ENCODE measurements at regions not wholly inside any gene's neighbourhood (a gene's known extent, or its start where the extent isn't known, plus 50 kb on each side); places are given as distances from the start of the nearest gene placed in this dataset.

- Mint-ChIP-seq H3K4me3 (no peak overlapping the region), H3K36me3 (ENCODE audit: low read depth) (peaks cover 6% of the 10 kb centered on the region; the same call in 2 of the 3 replicates), H3K27ac (no peak overlapping the region), H3K27me3 (ENCODE audit: insufficient read depth, low read depth, poor library complexity) (peaks cover 8% of the 10 kb centered on the region), H3K4me1 (peaks cover 11% of the 10 kb centered on the region; the same call in 2 of the 3 replicates), H3K9me3 (peaks cover 8% of the 10 kb centered on the region; the same call in 2 of the 3 replicates)
- no peak overlapping the region for H3K4me3 ChIP-seq
- H3K36me3 ChIP-seq (ENCODE audit: insufficient read depth) = no peaks in the 10 kb centered on the region
- H3F3A ChIP-seq (replicated peaks; ENCODE audit: low read depth) = no peaks in the 10 kb centered on the region
- TF ChIP-seq ZNF462 (CRISPR knock-in tag; IDR thresholded peaks at IDR 0.05) = no peak
- TF ChIP-seq NANOG (IDR thresholded peaks at IDR 0.05; ENCODE audit: borderline replicate concordance) = no peak
- no peak for TF ChIP-seq STAT1 (IDR thresholded peaks at IDR 0.05; ENCODE audit: unreplicated experiment)
- TF ChIP-seq EZH2 (IDR thresholded peaks at IDR 0.05; ENCODE audit: low read depth, unreplicated experiment) = no peak
- no peak for TF ChIP-seq POLR2AphosphoS5 (IDR thresholded peaks at IDR 0.05; ENCODE audit: low read depth)
- no peak for TF ChIP-seq EZH2phosphoT487 (IDR thresholded peaks at IDR 0.05; ENCODE audit: unreplicated experiment)
- no peak for TF ChIP-seq ZNF114 (CRISPR knock-in tag; IDR thresholded peaks at IDR 0.05)
- no peak for TF ChIP-seq ZNF331 (CRISPR knock-in tag; IDR thresholded peaks at IDR 0.05; ENCODE audit: low read depth)
- TF ChIP-seq ETS1 (IDR thresholded peaks at IDR 0.05) = no peak
- no peak for TF ChIP-seq CREB1 (CRISPR knock-in tag; IDR thresholded peaks at IDR 0.05; ENCODE audit: low read depth)
- TF ChIP-seq, protein P1, sequence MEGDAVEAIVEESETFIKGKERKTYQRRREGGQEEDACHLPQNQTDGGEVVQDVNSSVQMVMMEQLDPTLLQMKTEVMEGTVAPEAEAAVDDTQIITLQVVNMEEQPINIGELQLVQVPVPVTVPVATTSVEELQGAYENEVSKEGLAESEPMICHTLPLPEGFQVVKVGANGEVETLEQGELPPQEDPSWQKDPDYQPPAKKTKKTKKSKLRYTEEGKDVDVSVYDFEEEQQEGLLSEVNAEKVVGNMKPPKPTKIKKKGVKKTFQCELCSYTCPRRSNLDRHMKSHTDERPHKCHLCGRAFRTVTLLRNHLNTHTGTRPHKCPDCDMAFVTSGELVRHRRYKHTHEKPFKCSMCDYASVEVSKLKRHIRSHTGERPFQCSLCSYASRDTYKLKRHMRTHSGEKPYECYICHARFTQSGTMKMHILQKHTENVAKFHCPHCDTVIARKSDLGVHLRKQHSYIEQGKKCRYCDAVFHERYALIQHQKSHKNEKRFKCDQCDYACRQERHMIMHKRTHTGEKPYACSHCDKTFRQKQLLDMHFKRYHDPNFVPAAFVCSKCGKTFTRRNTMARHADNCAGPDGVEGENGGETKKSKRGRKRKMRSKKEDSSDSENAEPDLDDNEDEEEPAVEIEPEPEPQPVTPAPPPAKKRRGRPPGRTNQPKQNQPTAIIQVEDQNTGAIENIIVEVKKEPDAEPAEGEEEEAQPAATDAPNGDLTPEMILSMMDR (conservative IDR thresholded peaks at IDR 0.05; ENCODE audit: low read depth in 2 of 2) = no peak
- no peak for TF ChIP-seq REST (IDR thresholded peaks at IDR 0.05; ENCODE audit: unreplicated experiment)
- no peak for TF ChIP-seq JUNB (IDR thresholded peaks at IDR 0.05; ENCODE audit: unreplicated experiment)
- DNase-seq (ENCODE audit: low spot score) (no peak), ATAC-seq (no peak)
- no peaks in the 10 kb centered on the region for H3K79me2 ChIP-seq (replicated peaks; ENCODE audit: insufficient read depth)
- no peaks in the 10 kb centered on the region for H3K4me1 ChIP-seq (ENCODE audit: insufficient read depth)
- H3K4me2 ChIP-seq = no peak overlapping the region
- H2AFZ ChIP-seq = no peak overlapping the region
- H4K20me1 ChIP-seq (replicated peaks; ENCODE audit: insufficient read depth) = no peaks in the 10 kb centered on the region
- 0 out of 2 replicates have a peak, but pooled peaks cover 4% of the 10 kb centered on the region for H3K9me2 ChIP-seq (ENCODE audit: insufficient read depth)
- no peak overlapping the region for H3K27ac ChIP-seq (ENCODE audit: low read depth)
- no peaks in the 10 kb centered on the region for H3K27me3 ChIP-seq (ENCODE audit: insufficient read depth)
These were observed 52.3 kb upstream of the TOMM7 start for GRCh38 chr7:22874904-22875303.
